Lower leg skin (tissue), 3 donors: ENCODE measurements at regions not wholly inside any gene's neighbourhood (a gene's known extent, or its start where the extent isn't known, plus 50 kb on each side); places are given as distances from the start of the nearest gene placed in this dataset.

Experiments
- CTCF ChIP-seq, 3 donors: fragments of 450-650 bp; IDR thresholded peaks; one replicate each; pipeline ENCODE4 v1.5.1; 2016; ENCODE audit warnings: antibody characterized with exemption in 3 of 3, mild to moderate bottlenecking in 3 of 3, moderate library complexity in 2 of 3
- POLR2A ChIP-seq, 2 donors: fragments of 450-650 bp; IDR thresholded peaks; one replicate each; pipeline ENCODE4 v1.6.1; 2016 to 2017; ENCODE audit warnings: antibody characterized with exemption in 2 of 2, mild to moderate bottlenecking in 1 of 2, moderate library complexity in 1 of 2

- no peak for TF ChIP-seq CTCF (IDR thresholded peaks at IDR 0.05)
- TF ChIP-seq POLR2A (IDR thresholded peaks at IDR 0.05) = no peak
Measured at GRCh38 chr10:125243532-125244253, 83.3 kb upstream of the CTBP2 start.
